ENCODE measurements at regions not wholly inside any gene's neighbourhood (a gene's known extent, or its start where the extent isn't known, plus 50 kb on each side); places are given as distances from the start of the nearest gene placed in this dataset.

- intact Hi-C loops (cut with micrococcal nuclease) = no loop called here
- no TSS peak for BruUV-seq (replicated peaks)
- H4K20me1 ChIP-seq (ENCODE audit: insufficient read depth) = no peaks in the 10 kb centered on the region
Measured at GRCh38 chr4:141849367-141849766, 213.0 kb downstream of the IL15 start.

GRCh38 chr4:141849778-141850177, 213.4 kb downstream of the IL15 start:
- intact Hi-C loops (cut with micrococcal nuclease) = no loop called here
- TF ChIP-seq SP1 (IDR thresholded peaks at IDR 0.05; ENCODE audit: low read depth) (no peak), ATF3 (IDR thresholded peaks at IDR 0.05) (no peak), MAX (IDR thresholded peaks at IDR 0.05) (no peak), SRF (IDR thresholded peaks at IDR 0.05; ENCODE audit: low read depth) (no peak), ELF1 (IDR thresholded peaks at IDR 0.05; ENCODE audit: borderline replicate concordance, low read depth) (no peak), REST (IDR thresholded peaks at IDR 0.05; ENCODE audit: low read depth) (no peak), SIN3A (IDR thresholded peaks at IDR 0.05; ENCODE audit: low read depth) (no peak), JUND (IDR thresholded peaks at IDR 0.05) (no peak), ZFX (IDR thresholded peaks at IDR 0.05) (no peak), POLR2A (IDR thresholded peaks at IDR 0.05; ENCODE audit: borderline replicate concordance, extremely low read depth, insufficient read depth, insufficient read length) (no peak), RAD21 (IDR thresholded peaks at IDR 0.05; ENCODE audit: low read depth) (no peak)

More at GRCh38 chr4:141849367-141849766, 213.0 kb downstream of the IL15 start:
- Histone ChIP-seq H3K27me3 (ENCODE audit: insufficient read depth, low read length) (no peaks in the 10 kb centered on the region), H3K9me3 (ENCODE audit: control insufficient read depth in 1 of 2, insufficient read depth in 1 of 2, low read depth in 1 of 2, low read length in 2 of 2) (no peaks in the 10 kb centered on the region), H3K9me2 (ENCODE audit: insufficient read depth) (no peaks in the 10 kb centered on the region), H3K4me3 (replicated peaks in 1 of 2; ENCODE audit: low read depth in 1 of 2, low read length in 2 of 2) (no peak overlapping the region), H3K79me2 (ENCODE audit: insufficient read depth, low read length) (no peaks in the 10 kb centered on the region), H2AFZ (ENCODE audit: low read depth, low read length, poor library complexity, severe bottlenecking) (no peak overlapping the region), H3K4me1 (ENCODE audit: control insufficient read depth in 1 of 2, insufficient read depth in 2 of 2, low read length in 2 of 2) (no peaks in the 10 kb centered on the region), H3K4me2 (ENCODE audit: low read length) (no peak overlapping the region), H3K36me3 (ENCODE audit: control insufficient read depth in 1 of 2, insufficient read depth in 2 of 2, low read length in 2 of 2) (no peaks in the 10 kb centered on the region), H3K27ac (ENCODE audit: low read depth, low read length) (no peak overlapping the region), H3K9ac (ENCODE audit: low read length) (no peak overlapping the region)
- DNase-seq (ENCODE audit: low read depth, low spot score) (no peak), ATAC-seq (no peak)
- RAD21 ChIA-PET (ENCODE audit: low non-redundant PET in 1 of 2, low total read pairs in 2 of 2, uncharacterized antibody in 2 of 2, unreplicated experiment in 2 of 2) = no interaction called here
- POLR2A ChIA-PET = no interaction called here
- CTCF ChIA-PET = no interaction called here
- TF ChIP-seq ATF3 (IDR thresholded peaks at IDR 0.05) = no peak
- no peak for TF ChIP-seq CBX3 (IDR thresholded peaks at IDR 0.05; ENCODE audit: low read depth)
- TF ChIP-seq EZH2 (IDR thresholded peaks at IDR 0.05) = no peak
- no peak for TF ChIP-seq JUND (IDR thresholded peaks at IDR 0.05)
- no peak for TF ChIP-seq POLR2A (IDR thresholded peaks at IDR 0.05; ENCODE audit: borderline replicate concordance, extremely low read depth, insufficient read depth, insufficient read length)
- no peak for TF ChIP-seq MAX (IDR thresholded peaks at IDR 0.05)
- TF ChIP-seq SRF (IDR thresholded peaks at IDR 0.05; ENCODE audit: low read depth) = no peak
- no peak for TF ChIP-seq RAD21 (IDR thresholded peaks at IDR 0.05; ENCODE audit: low read depth)
- no peak for TF ChIP-seq SP1 (IDR thresholded peaks at IDR 0.05; ENCODE audit: low read depth)
- TF ChIP-seq POLR2AphosphoS5 (IDR thresholded peaks at IDR 0.05; ENCODE audit: low read depth, low read length) = no peak
- TF ChIP-seq EZH2phosphoT487 (IDR thresholded peaks at IDR 0.05; ENCODE audit: borderline replicate concordance) = no peak

More at GRCh38 chr4:141849778-141850177, 213.4 kb downstream of the IL15 start:
- Histone ChIP-seq H3K36me3 (ENCODE audit: control insufficient read depth in 1 of 2, insufficient read depth in 2 of 2, low read length in 2 of 2) (no peaks in the 10 kb centered on the region), H3K27me3 (ENCODE audit: insufficient read depth, low read length) (no peaks in the 10 kb centered on the region), H3K4me1 (ENCODE audit: control insufficient read depth in 1 of 2, insufficient read depth in 2 of 2, low read length in 2 of 2) (no peaks in the 10 kb centered on the region), H3K9me3 (ENCODE audit: control insufficient read depth in 1 of 2, insufficient read depth in 1 of 2, low read depth in 1 of 2, low read length in 2 of 2) (no peaks in the 10 kb centered on the region), H3K27ac (ENCODE audit: low read depth, low read length) (no peak overlapping the region), H2AFZ (ENCODE audit: low read depth, low read length, poor library complexity, severe bottlenecking) (no peak overlapping the region), H3K79me2 (ENCODE audit: insufficient read depth, low read length) (no peaks in the 10 kb centered on the region), H4K20me1 (ENCODE audit: insufficient read depth) (no peaks in the 10 kb centered on the region), H3K9ac (ENCODE audit: low read length) (no peak overlapping the region), H3K4me3 (replicated peaks in 1 of 2; ENCODE audit: low read depth in 1 of 2, low read length in 2 of 2) (no peak overlapping the region), H3K4me2 (ENCODE audit: low read length) (no peak overlapping the region), H3K9me2 (ENCODE audit: insufficient read depth) (no peaks in the 10 kb centered on the region)
- DNase-seq (ENCODE audit: low read depth, low spot score) = no peak
- ATAC-seq = no peak
- BruUV-seq (replicated peaks) = no TSS peak
- ChIA-PET POLR2A (no interaction called here), CTCF (no interaction called here), RAD21 (ENCODE audit: low non-redundant PET in 1 of 2, low total read pairs in 2 of 2, uncharacterized antibody in 2 of 2, unreplicated experiment in 2 of 2) (no interaction called here)
